ENCODE measurements at regions not wholly inside any gene's neighbourhood (a gene's known extent, or its start where the extent isn't known, plus 50 kb on each side); places are given as distances from the start of the nearest gene placed in this dataset.

GRCh38 chr22:49230194-49230577 lies 597.5 kb downstream of the BRD1 start (continued):
- peak; percentile 54 to 90 for TF ChIP-seq REST (IDR thresholded peaks at IDR 0.05; ENCODE audit: borderline replicate concordance in 1 of 2, low read depth in 1 of 2, low read length in 2 of 2)

GRCh38 chr22:49229483-49230193 lies 598.0 kb downstream of the BRD1 start:
- DNase-seq (ENCODE audit: low spot score) (no peak), FAIRE-seq (no peak), ATAC-seq (no peak)
- no peak overlapping the region for H3K9ac ChIP-seq (ENCODE audit: insufficient read depth, low read depth, low read length)
- ChIA-PET CTCF (ENCODE audit: low intra/inter-chr PET ratio, low total read pairs) (no interaction called here), POLR2A (no interaction called here)
- no peak overlapping the region for H3K4me2 ChIP-seq (ENCODE audit: low read depth, low read length)
- peaks cover 6 to 31% of the 10 kb centered on the region in 2 experiments; a peak in 4 of 5 replicates for H3K27me3 ChIP-seq (ENCODE audit: control insufficient read depth in 1 of 2, insufficient read depth in 2 of 2, low read length in 2 of 2)
- in situ Hi-C loops (cut with HindIII; ENCODE audit: extremely low pct_ligation_motif_present, low pct_unique_long_range_greater_than_20kb) (no loop called here), intact Hi-C loops (cut with micrococcal nuclease; ENCODE audit: unreplicated experiment) (loop anchor here (5.0 kb wide), 1 partner anchor 1067 kb away; no protein-coding TSS in a partner anchor)
- H3K9me3 ChIP-seq (ENCODE audit: low read length), result no peaks in the 10 kb centered on the region
- H3K79me2 ChIP-seq (ENCODE audit: insufficient read depth, low read length), result no peaks in the 10 kb centered on the region
- no peak overlapping the region for H2AFZ ChIP-seq (ENCODE audit: low read length)
- BruUV-seq (replicated peaks), result no TSS peak
- no peak overlapping the region for H3K27ac ChIP-seq (ENCODE audit: extremely low read length, insufficient read depth, low read length)
- no peaks in the 10 kb centered on the region for H4K20me1 ChIP-seq (ENCODE audit: insufficient read depth, low read length)
- WGBS (ENCODE audit: low lambda C conversion rate), result 3% methylated on average over 9 of the region's 10 CpGs
- no peak overlapping the region for H3K4me3 ChIP-seq (replicated peaks in 1 of 3; ENCODE audit: insufficient read depth in 1 of 3, low read depth in 2 of 3, low read length in 3 of 3)
- no peaks in the 10 kb centered on the region for H3K36me3 ChIP-seq (replicated peaks in 1 of 2; ENCODE audit: control insufficient read depth in 1 of 2, insufficient read depth in 2 of 2, low read length in 2 of 2)
- no peaks in the 10 kb centered on the region for H3K4me1 ChIP-seq (ENCODE audit: insufficient read depth, low read length)
- TF ChIP-seq CSRNP2 (CRISPR knock-in tag; conservative IDR thresholded peaks at IDR 0.05; ENCODE audit: low read depth) (no peak), SMYD3 (CRISPR knock-in tag; IDR thresholded peaks at IDR 0.05) (no peak), ZNF792 (CRISPR knock-in tag; IDR thresholded peaks at IDR 0.05) (no peak), ATF7 (IDR thresholded peaks at IDR 0.05) (0 out of 2 replicates have a peak, but pooled peaks have one; percentile 10), ATF7 (CRISPR knock-in tag; IDR thresholded peaks at IDR 0.05) (no peak), ATF3 (CRISPR knock-in tag; IDR thresholded peaks at IDR 0.05) (no peak), ZNF382 (CRISPR knock-in tag; IDR thresholded peaks at IDR 0.05; ENCODE audit: borderline replicate concordance) (no peak), POLR2A (IDR thresholded peaks at IDR 0.05; ENCODE audit: insufficient read depth in 1 of 2, low read depth in 2 of 2, low read length in 2 of 2) (no peak), ZFP36 (IDR thresholded peaks at IDR 0.05; ENCODE audit: borderline replicate concordance, low read depth, low read length, partially characterized antibody) (no peak)

Data from HepG2 (cell line).